ES-I3 (cell line): ENCODE measurements at regions not wholly inside any gene's neighbourhood (a gene's known extent, or its start where the extent isn't known, plus 50 kb on each side); places are given as distances from the start of the nearest gene placed in this dataset.
"Not testable (repeated sequence)": the region's sequence is repeated elsewhere in the genome, so short reads cannot be mapped to it uniquely, and the experiment has no call there.

Experiments
- H3K36me3 ChIP-seq: 2 replicates; pipeline ENCODE4 v1.6.1; 2013; ENCODE audit warnings: mild to moderate bottlenecking, low read length, control low read depth, moderate library complexity; ENCODE audit not compliant: insufficient read depth
- H3K4me1 ChIP-seq: 2 replicates; pipeline ENCODE4 v1.6.1; 2013; ENCODE audit warnings: mild to moderate bottlenecking, control low read depth, low read length; ENCODE audit not compliant: insufficient read depth
- H3K9ac ChIP-seq: 2 replicates; pipeline ENCODE4 v1.6.1; 2013; ENCODE audit warnings: low read depth, mild to moderate bottlenecking, low read length, moderate library complexity
- H3K9me3 ChIP-seq: 2 replicates; pipeline ENCODE4 v1.6.1; 2013; ENCODE audit warnings: mild to moderate bottlenecking, low read length, moderate library complexity; ENCODE audit not compliant: control insufficient read depth, insufficient read depth

DNA sequence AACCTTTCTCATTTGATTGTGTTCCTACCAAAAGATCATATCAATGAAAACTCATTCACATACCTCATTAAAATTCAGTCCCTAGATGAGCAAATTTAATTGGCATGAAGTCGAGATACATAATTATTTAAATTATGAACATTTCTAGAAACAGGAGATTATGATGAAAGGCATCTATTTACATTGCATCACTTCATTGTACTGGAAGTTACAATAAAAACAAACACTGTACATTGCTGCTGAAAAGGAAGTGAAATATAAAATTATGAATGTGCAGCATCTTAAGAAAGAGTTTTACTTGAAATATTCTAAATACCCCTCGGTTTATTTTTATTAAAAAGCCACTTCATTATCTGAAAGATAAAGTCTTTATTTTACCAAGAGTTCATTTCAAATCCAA is 163.4 kb upstream of the ZNF385D start:
- no peaks in the 10 kb centered on the region for H3K36me3 ChIP-seq
- peaks cover 6% of the 10 kb centered on the region for H3K4me1 ChIP-seq

GRCh38 chr3:21919383-21919782 is 168.4 kb upstream of the ZNF385D start:
- Histone ChIP-seq H3K4me1 (peaks cover 13% of the 10 kb centered on the region), H3K9me3 (no peaks in the 10 kb centered on the region), H3K9ac (no peak overlapping the region), H3K36me3 (no peaks in the 10 kb centered on the region)

More for the DNA sequence above, 163.4 kb upstream of the ZNF385D start:
- Histone ChIP-seq H3K9me3 (no peaks in the 10 kb centered on the region), H3K9ac (no peak overlapping the region)

- Histone ChIP-seq H3K4me1 (peaks cover 13% of the 10 kb centered on the region), H3K9me3 (no peaks in the 10 kb centered on the region), H3K36me3 (no peaks in the 10 kb centered on the region), H3K9ac (no peak overlapping the region)
Measured at GRCh38 chr3:21920421-21920861, 169.4 kb upstream of the ZNF385D start.

- not testable (repeated sequence) for H3K9me3 ChIP-seq, H3K9ac ChIP-seq, H3K36me3 ChIP-seq
- H3K4me1 ChIP-seq = peaks cover 13% of the 10 kb centered on the region
Measured at GRCh38 chr3:21923156-21923555, 172.1 kb upstream of the ZNF385D start.

DNA sequence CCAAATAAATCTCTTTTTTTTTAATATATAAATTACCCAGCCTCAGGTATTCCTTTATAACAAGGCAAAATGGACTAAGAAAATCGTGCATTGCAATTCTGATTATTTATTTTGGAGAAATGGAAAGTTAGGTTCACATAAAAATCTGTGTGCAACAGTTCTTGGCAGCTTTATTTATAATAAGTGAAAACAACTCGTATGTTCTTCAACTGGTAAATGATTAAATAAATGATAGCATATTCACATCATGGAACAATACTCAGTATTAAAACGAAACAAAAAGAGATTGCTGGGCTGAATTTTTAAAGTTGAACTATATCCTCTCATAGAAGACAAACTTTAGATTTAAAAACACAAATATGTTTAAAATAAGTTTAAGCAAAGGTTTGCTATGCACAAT is 176.3 kb upstream of the ZNF385D start:
- no peaks in the 10 kb centered on the region for H3K36me3 ChIP-seq
- H3K9me3 ChIP-seq = no peaks in the 10 kb centered on the region
- no peak overlapping the region for H3K9ac ChIP-seq
- H3K4me1 ChIP-seq = no peaks in the 10 kb centered on the region

- no peaks in the 10 kb centered on the region for H3K36me3 ChIP-seq
- no peaks in the 10 kb centered on the region for H3K9me3 ChIP-seq
- H3K4me1 ChIP-seq = no peaks in the 10 kb centered on the region
- H3K9ac ChIP-seq = no peak overlapping the region
Measured at GRCh38 chr3:21934591-21934990, 183.6 kb upstream of the ZNF385D start.

DNA sequence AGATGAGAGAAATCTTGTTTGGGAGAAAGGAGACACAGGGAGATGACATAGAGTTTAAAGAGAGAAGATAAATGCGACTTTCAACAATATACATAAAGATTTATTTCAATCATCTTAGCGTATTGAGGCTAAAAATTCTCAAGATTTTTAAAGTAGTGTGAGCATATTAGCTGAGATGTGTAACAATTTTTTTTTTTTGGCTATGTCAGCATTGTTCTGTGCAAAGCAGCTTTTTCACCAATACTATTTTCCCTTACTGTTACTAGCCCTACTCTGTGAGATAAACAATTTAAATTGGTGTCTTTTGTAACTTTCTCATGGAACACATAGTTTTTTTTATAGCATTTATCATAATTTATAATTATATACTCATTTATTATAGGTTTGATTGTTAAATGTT is 185.2 kb upstream of the ZNF385D start:
- Histone ChIP-seq H3K9me3 (no peaks in the 10 kb centered on the region), H3K9ac (no peak overlapping the region), H3K36me3 (no peaks in the 10 kb centered on the region), H3K4me1 (no peaks in the 10 kb centered on the region)

GRCh38 chr3:21938267-21938681 is 187.3 kb upstream of the ZNF385D start:
- Histone ChIP-seq H3K4me1 (no peaks in the 10 kb centered on the region), H3K36me3 (no peaks in the 10 kb centered on the region), H3K9ac (no peak overlapping the region), H3K9me3 (no peaks in the 10 kb centered on the region)

DNA sequence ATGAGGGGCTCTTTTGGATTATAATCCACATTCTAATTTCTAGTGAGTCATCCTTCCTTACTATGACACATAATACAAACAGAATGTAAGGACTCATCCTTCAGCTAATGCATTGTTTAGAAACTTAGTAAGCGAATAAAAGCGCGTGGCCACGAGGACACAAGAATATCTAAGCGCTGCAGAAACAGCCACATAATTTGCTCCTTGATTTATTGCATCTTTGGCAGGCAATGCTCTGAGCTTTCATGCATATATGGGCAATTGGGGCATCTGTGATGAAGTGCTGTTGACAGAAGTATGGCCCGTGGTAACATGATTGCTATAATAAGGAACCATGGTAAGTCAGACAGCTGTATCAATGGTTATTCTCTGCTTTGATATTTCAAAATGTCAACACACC is 191.3 kb upstream of the ZNF385D start:
- H3K9ac ChIP-seq = no peak overlapping the region
- no peaks in the 10 kb centered on the region for H3K9me3 ChIP-seq
- no peaks in the 10 kb centered on the region for H3K4me1 ChIP-seq
- H3K36me3 ChIP-seq = no peaks in the 10 kb centered on the region

- no peaks in the 10 kb centered on the region for H3K4me1 ChIP-seq
- no peaks in the 10 kb centered on the region for H3K36me3 ChIP-seq
- no peak overlapping the region for H3K9ac ChIP-seq
- H3K9me3 ChIP-seq = no peaks in the 10 kb centered on the region
Measured at GRCh38 chr3:21944251-21944650, 193.2 kb upstream of the ZNF385D start.

- H3K9me3 ChIP-seq = no peaks in the 10 kb centered on the region
- H3K9ac ChIP-seq = no peak overlapping the region
- H3K36me3 ChIP-seq = no peaks in the 10 kb centered on the region
- H3K4me1 ChIP-seq = no peaks in the 10 kb centered on the region
Measured at GRCh38 chr3:21952856-21953255, 201.8 kb upstream of the ZNF385D start.

GRCh38 chr3:21954709-21955108 is 203.7 kb upstream of the ZNF385D start:
- Histone ChIP-seq H3K4me1 (no peaks in the 10 kb centered on the region), H3K9me3 (no peaks in the 10 kb centered on the region), H3K36me3 (no peaks in the 10 kb centered on the region), H3K9ac (no peak overlapping the region)

GRCh38 chr3:21955406-21955805 is 204.4 kb upstream of the ZNF385D start:
- H3K4me1 ChIP-seq = no peaks in the 10 kb centered on the region
- H3K36me3 ChIP-seq = no peaks in the 10 kb centered on the region
- no peaks in the 10 kb centered on the region for H3K9me3 ChIP-seq

GRCh38 chr3:21960033-21960432 is 209.0 kb upstream of the ZNF385D start:
- no peak overlapping the region for H3K9ac ChIP-seq

More at GRCh38 chr3:21955406-21955805, 204.4 kb upstream of the ZNF385D start:
- no peak overlapping the region for H3K9ac ChIP-seq

DNA sequence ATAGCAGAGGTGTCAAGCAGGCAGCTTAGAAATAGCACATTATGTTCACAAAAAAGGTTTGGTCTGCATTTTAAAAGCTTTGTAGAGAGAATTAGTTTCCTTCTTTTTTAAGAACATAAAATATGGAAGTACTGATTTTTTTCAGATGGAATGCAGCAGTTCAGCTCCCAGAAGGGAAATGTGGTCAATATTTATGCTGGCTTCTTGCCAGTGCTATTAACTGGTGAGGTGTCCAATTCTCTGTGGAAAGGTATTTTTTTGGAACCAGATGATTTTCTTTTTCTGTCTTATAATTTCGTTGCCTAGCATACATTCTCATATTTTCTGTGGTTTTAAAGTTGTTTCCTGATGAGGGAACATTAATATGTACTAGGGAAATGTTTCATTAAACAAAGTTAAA is 211.4 kb upstream of the ZNF385D start:
- Histone ChIP-seq H3K9me3 (no peaks in the 10 kb centered on the region; the same call in 1 of the 2 replicates), H3K9ac (no peak overlapping the region), H3K4me1 (no peaks in the 10 kb centered on the region), H3K36me3 (no peaks in the 10 kb centered on the region)

More at GRCh38 chr3:21960033-21960432, 209.0 kb upstream of the ZNF385D start:
- Histone ChIP-seq H3K36me3 (no peaks in the 10 kb centered on the region), H3K9me3 (no peaks in the 10 kb centered on the region; the same call in 1 of the 2 replicates), H3K4me1 (no peaks in the 10 kb centered on the region)

DNA sequence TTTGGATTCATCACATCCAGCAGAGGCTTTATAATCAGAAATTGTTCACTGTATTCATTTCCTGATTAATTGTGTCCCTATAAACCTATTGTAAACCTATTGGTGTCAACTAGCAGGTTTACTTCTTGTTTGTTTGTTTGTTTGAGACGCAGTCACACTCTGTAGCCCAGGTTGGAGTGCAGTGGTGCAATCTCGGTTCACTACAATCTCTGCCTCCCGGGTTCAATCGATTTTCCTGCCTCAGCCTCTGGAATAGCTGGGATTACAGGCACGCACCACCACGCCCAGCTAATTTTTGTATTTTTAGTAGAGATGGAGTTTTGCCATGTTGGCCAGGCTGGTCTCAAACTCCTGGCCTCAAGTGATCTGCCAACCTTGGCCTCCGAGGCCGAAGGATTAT is 215.4 kb upstream of the ZNF385D start:
- not testable (repeated sequence) for H3K36me3 ChIP-seq, H3K4me1 ChIP-seq, H3K9me3 ChIP-seq, H3K9ac ChIP-seq
